Endothelial cell of umbilical vein (primary cell): ENCODE measurements at regions not wholly inside any gene's neighbourhood (a gene's known extent, or its start where the extent isn't known, plus 50 kb on each side); places are given as distances from the start of the nearest gene placed in this dataset.

Source experiments
- POLR2A ChIP-seq: IDR thresholded peaks from 2 replicates; pipeline ENCODE4 v1.6.1; 2012; ENCODE audit warnings: low read depth, mild to moderate bottlenecking, control low read depth, low read length
- TF ChIP-seq, protein P1 (sequence below), 2 donors: IDR thresholded peaks; 1 replicate in 1 of 2; 2 replicates in 1 of 2; pipeline ENCODE4 v1.5.1; 2011; ENCODE audit warnings: low read length in 2 of 2, mild to moderate bottlenecking in 2 of 2, moderate library complexity in 2 of 2, control low read depth in 1 of 2, inconsistent platforms in 1 of 2, low read depth in 1 of 2; ENCODE audit not compliant: insufficient read depth in 1 of 2; ENCODE audit errors: extremely low read depth in 1 of 2
- TF ChIP-seq, protein P2 (sequence below): IDR thresholded peaks from 2 replicates; pipeline ENCODE4 v1.6.1; 2011; ENCODE audit not compliant: insufficient read depth, insufficient read length

DNA sequence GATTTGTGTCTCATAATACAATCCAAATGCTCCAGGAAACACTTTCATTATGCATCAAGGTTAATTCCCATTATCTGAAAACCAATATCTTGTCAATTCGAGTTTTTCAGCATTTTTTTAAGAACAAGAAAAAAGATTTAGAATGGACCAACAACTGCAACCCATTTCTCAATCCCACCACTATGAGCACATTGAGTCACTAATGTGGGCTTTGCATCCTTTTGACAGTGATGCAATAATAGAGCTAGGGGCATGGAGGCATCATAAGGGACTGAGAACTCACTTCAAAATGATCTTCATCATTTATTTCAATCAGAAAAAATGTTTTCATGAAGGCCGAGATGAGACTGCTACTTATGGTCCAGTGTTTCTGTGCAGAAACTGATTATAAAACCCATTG, 74.8 kb upstream of the DEFB112 start:
- TF ChIP-seq, protein P1, sequence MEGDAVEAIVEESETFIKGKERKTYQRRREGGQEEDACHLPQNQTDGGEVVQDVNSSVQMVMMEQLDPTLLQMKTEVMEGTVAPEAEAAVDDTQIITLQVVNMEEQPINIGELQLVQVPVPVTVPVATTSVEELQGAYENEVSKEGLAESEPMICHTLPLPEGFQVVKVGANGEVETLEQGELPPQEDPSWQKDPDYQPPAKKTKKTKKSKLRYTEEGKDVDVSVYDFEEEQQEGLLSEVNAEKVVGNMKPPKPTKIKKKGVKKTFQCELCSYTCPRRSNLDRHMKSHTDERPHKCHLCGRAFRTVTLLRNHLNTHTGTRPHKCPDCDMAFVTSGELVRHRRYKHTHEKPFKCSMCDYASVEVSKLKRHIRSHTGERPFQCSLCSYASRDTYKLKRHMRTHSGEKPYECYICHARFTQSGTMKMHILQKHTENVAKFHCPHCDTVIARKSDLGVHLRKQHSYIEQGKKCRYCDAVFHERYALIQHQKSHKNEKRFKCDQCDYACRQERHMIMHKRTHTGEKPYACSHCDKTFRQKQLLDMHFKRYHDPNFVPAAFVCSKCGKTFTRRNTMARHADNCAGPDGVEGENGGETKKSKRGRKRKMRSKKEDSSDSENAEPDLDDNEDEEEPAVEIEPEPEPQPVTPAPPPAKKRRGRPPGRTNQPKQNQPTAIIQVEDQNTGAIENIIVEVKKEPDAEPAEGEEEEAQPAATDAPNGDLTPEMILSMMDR (IDR thresholded peaks at IDR 0.05; ENCODE audit: extremely low read depth in 1 of 2, insufficient read depth in 1 of 2, low read depth in 1 of 2, low read length in 2 of 2), result no peak
- TF ChIP-seq POLR2A, result no peak
- TF ChIP-seq, protein P2, sequence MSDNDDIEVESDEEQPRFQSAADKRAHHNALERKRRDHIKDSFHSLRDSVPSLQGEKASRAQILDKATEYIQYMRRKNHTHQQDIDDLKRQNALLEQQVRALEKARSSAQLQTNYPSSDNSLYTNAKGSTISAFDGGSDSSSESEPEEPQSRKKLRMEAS, result no peak
